ENCODE measurements at regions not wholly inside any gene's neighbourhood (a gene's known extent, or its start where the extent isn't known, plus 50 kb on each side); places are given as distances from the start of the nearest gene placed in this dataset.

DNA sequence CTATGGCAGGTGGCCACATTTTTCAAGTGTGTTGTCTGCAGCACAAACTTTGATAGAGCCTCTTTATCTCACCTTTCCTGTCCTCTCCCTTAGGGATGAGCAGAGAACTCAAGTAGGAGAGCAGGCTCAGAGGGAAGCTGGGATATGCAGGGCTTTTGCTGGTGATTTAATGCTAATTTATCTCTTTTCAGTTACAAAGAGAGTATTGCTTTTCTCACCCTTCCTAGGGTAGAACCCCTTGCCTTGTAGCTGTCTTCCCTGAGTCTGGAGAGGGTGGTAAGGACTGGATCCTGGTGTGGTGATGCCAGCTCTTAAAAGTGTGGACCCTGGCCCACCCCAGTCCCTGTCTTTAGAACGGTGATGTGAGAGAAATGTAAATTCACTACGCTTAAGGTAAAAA, 1061.4 kb downstream of the TYW1 start:
- TF ChIP-seq CTCF (conservative IDR thresholded peaks at IDR 0.05; ENCODE audit: low read depth, low read length) (no peak), EZH2 (IDR thresholded peaks at IDR 0.05; ENCODE audit: low read length, unreplicated experiment) (no peak), EZH2phosphoT487 (IDR thresholded peaks at IDR 0.05; ENCODE audit: borderline replicate concordance, low read length) (no peak)
